IMR-90 (cell line): ENCODE measurements at regions not wholly inside any gene's neighbourhood (a gene's known extent, or its start where the extent isn't known, plus 50 kb on each side); places are given as distances from the start of the nearest gene placed in this dataset.

Source experiments
- ATAC-seq: fragments of 200-7000 bp; cut with Tn5 transposase; 2 replicates; pipeline ENCODE4 v1.9.1; 2020; ENCODE audit warnings: low read depth, mild to moderate bottlenecking, moderate library complexity
- BruUV-seq: library from RNA; stranded (reverse); fragments of 400-500 nt; replicated peaks from 2 replicates; lab custom pipeline; 2021; lab: Mats Ljungman, UMichigan
- CTCF ChIA-PET: fragments of 300-600 bp; formaldehyde crosslinking; extraction: SDS; loops from one replicate; lab custom pipeline; 2021; ENCODE audit warnings: antibody characterized with exemption; lab: Yijun Ruan, JAX
- POLR2A ChIA-PET: fragments of 300-600 bp; sonication (Branson Sonifier 250); formaldehyde crosslinking; loops from one replicate; lab custom pipeline; 2022; ENCODE audit warnings: antibody characterized with exemption; ENCODE audit not compliant: unreplicated experiment; lab: Charles Lee
- DNase-seq: peaks from one replicate; pipeline ENCODE4 v3.0.0; 2013
- H2AFZ ChIP-seq: replicated peaks from 2 replicates; pipeline ENCODE3; 2013; ENCODE audit warnings: low read length, mild to moderate bottlenecking; ENCODE audit not compliant: poor library complexity
- H2AK5ac ChIP-seq: 2 replicates; pipeline ENCODE4 v1.6.1; 2013; ENCODE audit warnings: low read depth, low read length, inconsistent platforms
- H2AK9ac ChIP-seq: replicated peaks from 2 replicates; pipeline ENCODE3; 2013; ENCODE audit warnings: mild to moderate bottlenecking, low read depth, low read length, moderate library complexity; ENCODE audit not compliant: poor library complexity
- H2BK120ac ChIP-seq: 2 replicates; pipeline ENCODE4 v1.6.1; 2013; ENCODE audit warnings: low read depth, low read length, inconsistent platforms
- H2BK15ac ChIP-seq: 3 replicates; pipeline ENCODE4 v1.6.1; 2013; ENCODE audit warnings: low read depth, low read length, inconsistent platforms
- H2BK20ac ChIP-seq: 2 replicates; pipeline ENCODE4 v1.6.1; 2013; ENCODE audit warnings: low read depth, mild to moderate bottlenecking, inconsistent platforms, low read length, moderate library complexity
- H2BK5ac ChIP-seq: 2 replicates; pipeline ENCODE4 v1.6.1; 2013; ENCODE audit warnings: mild to moderate bottlenecking, low read depth, low read length, inconsistent platforms; ENCODE audit not compliant: poor library complexity, severe bottlenecking
- H3K14ac ChIP-seq: replicated peaks from 2 replicates; pipeline ENCODE4 v1.6.1; 2013; ENCODE audit warnings: low read depth, low read length, inconsistent platforms
- H3K18ac ChIP-seq: 2 replicates; pipeline ENCODE4 v1.6.1; 2013; ENCODE audit warnings: low read depth, low read length, control low read depth
- H3K23ac ChIP-seq: 2 replicates; pipeline ENCODE4 v1.6.1; 2013; ENCODE audit warnings: low read depth, low read length, inconsistent platforms
- H3K27ac ChIP-seq: 2 replicates; pipeline ENCODE4 v1.5.1; 2013; ENCODE audit warnings: mild to moderate bottlenecking, control low read depth, low read length; ENCODE audit not compliant: insufficient read depth
- H3K27me3 ChIP-seq: 2 replicates; pipeline ENCODE4 v1.6.1; 2013; ENCODE audit warnings: low read length; ENCODE audit not compliant: control insufficient read depth, insufficient read depth
- H3K36me3 ChIP-seq: 2 replicates; pipeline ENCODE4 v1.6.1; 2013; ENCODE audit warnings: low read length, mixed read lengths; ENCODE audit not compliant: control insufficient read depth, insufficient read depth
- H3K4ac ChIP-seq: 2 replicates; pipeline ENCODE4 v1.6.1; 2013; ENCODE audit warnings: low read depth, low read length, inconsistent platforms
- H3K4me1 ChIP-seq: 2 replicates; pipeline ENCODE4 v1.6.1; 2013; ENCODE audit warnings: low read length, mixed read lengths; ENCODE audit not compliant: control insufficient read depth, insufficient read depth
- H3K4me2 ChIP-seq: 2 replicates; pipeline ENCODE4 v1.6.1; 2013; ENCODE audit warnings: low read depth, mild to moderate bottlenecking, control low read depth, low read length, moderate library complexity
- H3K4me3 ChIP-seq: 2 replicates; pipeline ENCODE4 v1.5.1; 2013; ENCODE audit warnings: low read depth, mild to moderate bottlenecking, control low read depth, low read length, moderate library complexity; ENCODE audit not compliant: insufficient read depth
- H3K56ac ChIP-seq: 2 replicates; pipeline ENCODE4 v1.6.1; 2013; ENCODE audit warnings: low read length, inconsistent platforms; ENCODE audit not compliant: insufficient read depth; ENCODE audit errors: extremely low read depth
- H3K79me1 ChIP-seq, 2 experiments: 2 replicates each; pipeline ENCODE4 v1.6.1; 2013; ENCODE audit warnings: low read length in 2 of 2, inconsistent platforms in 1 of 2, low read depth in 1 of 2
- H3K9ac ChIP-seq: 2 replicates; pipeline ENCODE4 v1.6.1; 2013; ENCODE audit warnings: low read depth, low read length, control low read depth
- H3K9me1 ChIP-seq: 2 replicates; pipeline ENCODE4 v1.6.1; 2013; ENCODE audit warnings: low read length, inconsistent platforms; ENCODE audit not compliant: insufficient read depth
- H3K9me3 ChIP-seq: 2 replicates; pipeline ENCODE4 v1.6.1; 2013; ENCODE audit warnings: low read length; ENCODE audit not compliant: control insufficient read depth, insufficient read depth
- H4K20me1 ChIP-seq: 2 replicates; pipeline ENCODE4 v1.6.1; 2013; ENCODE audit warnings: low read length, inconsistent platforms; ENCODE audit not compliant: insufficient read depth
- H4K5ac ChIP-seq: 2 replicates; pipeline ENCODE4 v1.6.1; 2013; ENCODE audit warnings: mild to moderate bottlenecking, low read depth, low read length, control low read depth
- H4K8ac ChIP-seq, 2 experiments: 2 replicates each; pipeline ENCODE4 v1.6.1; 2013; ENCODE audit warnings: low read depth in 2 of 2, low read length in 2 of 2, control low read depth in 1 of 2, inconsistent platforms in 1 of 2
- H4K91ac ChIP-seq: 2 replicates; pipeline ENCODE4 v1.6.1; 2013; ENCODE audit warnings: low read depth, low read length, inconsistent platforms; ENCODE audit not compliant: insufficient read depth
- BHLHE40 ChIP-seq: fragments of 150-350 bp; IDR thresholded peaks from 2 replicates; pipeline ENCODE4 v1.6.1; 2016; ENCODE audit warnings: mild to moderate bottlenecking, low read depth, low read length
- CEBPB ChIP-seq: IDR thresholded peaks from 2 replicates; pipeline ENCODE4 v1.6.1; 2012; ENCODE audit warnings: low read depth, low read length, improper control_type of control experiment
- CHD1 ChIP-seq: IDR thresholded peaks from 2 replicates; pipeline ENCODE4 v1.6.1; 2012; ENCODE audit warnings: low read depth, low read length, improper control_type of control experiment
- MXI1 ChIP-seq: IDR thresholded peaks from 2 replicates; pipeline ENCODE4 v1.6.1; 2012; ENCODE audit warnings: low read depth, mild to moderate bottlenecking, low read length, moderate library complexity, borderline replicate concordance
- RFX5 ChIP-seq: IDR thresholded peaks from 2 replicates; pipeline ENCODE4 v1.8.0; 2012; ENCODE audit warnings: low read depth, mild to moderate bottlenecking, low read length, moderate library complexity
- WGBS, 2 experiments: methylation state at CpG; one replicate each; pipeline versions ENCODE4 v1.1.5 to v1.1.7; 2013; ENCODE audit warnings: missing lambda C conversion rate in 2 of 2; ENCODE audit not compliant: insufficient read length in 1 of 2; ENCODE audit errors: extremely low coverage in 2 of 2; 5-methylcytosine and 5-hydroxymethylcytosine counted together
- dilution Hi-C: fragments of 300-500 bp; cut with HindIII; formaldehyde crosslinking; loops from one replicate; pipeline ENCODE4 v1.14.3; 2018; ENCODE audit warnings: low sequenced_read_pairs; ENCODE audit not compliant: unreplicated experiment
- in situ Hi-C: fragments of 300-500 bp; cut with MboI; formaldehyde crosslinking; loops from 3 replicates; pipeline ENCODE4 v1.14.3; 2019; ENCODE audit warnings: low sequenced_read_pairs, inconsistent platforms, mixed read lengths
- intact Hi-C: fragments of 100-400 bp; cut with micrococcal nuclease; formaldehyde crosslinking; loops from 2 replicates; pipeline ENCODE4 v1.10.0; 2022

DNA sequence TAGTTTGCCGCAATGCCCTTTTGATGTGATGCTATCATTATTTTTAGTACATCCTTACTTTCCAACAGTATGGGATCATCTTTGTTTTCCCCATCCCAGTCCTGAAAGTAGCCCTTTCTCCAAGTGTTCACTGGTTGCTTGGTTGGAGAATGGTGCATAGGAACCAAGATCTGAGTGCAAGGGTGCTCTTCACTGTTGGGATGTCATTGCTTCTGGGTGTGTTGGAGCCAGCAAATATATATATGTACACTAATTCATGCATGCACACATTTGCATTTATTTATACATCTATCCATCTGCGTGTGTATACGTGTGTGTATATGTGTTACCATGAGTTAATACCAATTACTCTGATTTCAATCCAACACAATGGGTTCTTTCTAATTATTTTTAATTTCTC is 64.1 kb upstream of the RFLNA start:
- intact Hi-C loops (no loop called here), dilution Hi-C loops (no loop called here), in situ Hi-C loops (no loop called here)
- ChIA-PET CTCF (no interaction called here), POLR2A (no interaction called here)
- no peaks in the 10 kb centered on the region for H4K20me1 ChIP-seq
- H3K23ac ChIP-seq, result no peak overlapping the region
- peaks cover 7% of the 10 kb centered on the region for H3K9me3 ChIP-seq
- H3K9me1 ChIP-seq, result no peaks in the 10 kb centered on the region
- no peak overlapping the region for H2AFZ ChIP-seq
- DNase-seq (no peak), ATAC-seq (no peak)
- H4K5ac ChIP-seq, result no peak overlapping the region
- H3K56ac ChIP-seq, result no peak overlapping the region
- no peak overlapping the region for H2AK5ac ChIP-seq
- no peak overlapping the region for H3K4ac ChIP-seq
- H3K36me3 ChIP-seq, result no peaks in the 10 kb centered on the region
- H2BK120ac ChIP-seq, result no peak overlapping the region
- H2AK9ac ChIP-seq, result no peak overlapping the region
- H4K8ac ChIP-seq, result no peak overlapping the region
- no peak overlapping the region for H2BK15ac ChIP-seq
- H3K4me3 ChIP-seq, result no peak overlapping the region
- no peak overlapping the region for H3K4me2 ChIP-seq
- H2BK20ac ChIP-seq, result no peak overlapping the region
- no peak for TF ChIP-seq BHLHE40
- TF ChIP-seq RFX5, result no peak
- TF ChIP-seq CHD1, result no peak
- no peak for TF ChIP-seq MXI1
- TF ChIP-seq CEBPB, result no peak
- peaks cover 12% of the 10 kb centered on the region for H3K27me3 ChIP-seq
- no peak overlapping the region for H3K9ac ChIP-seq
- no peak overlapping the region for H3K14ac ChIP-seq
- no peak overlapping the region for H3K18ac ChIP-seq
- no peak overlapping the region for H3K27ac ChIP-seq
- WGBS, 2 experiments, result no CpG with 5 or more reads among the region's 3 CpGs
- peaks cover 9% of the 10 kb centered on the region for H3K4me1 ChIP-seq
- no TSS peak for BruUV-seq
- H3K79me1 ChIP-seq, result no peaks in the 10 kb centered on the region
- H2BK5ac ChIP-seq, result no peak overlapping the region
- H4K91ac ChIP-seq, result no peak overlapping the region
